NAMALWA (cell line): ENCODE measurements at regions not wholly inside any gene's neighbourhood (a gene's known extent, or its start where the extent isn't known, plus 50 kb on each side); places are given as distances from the start of the nearest gene placed in this dataset.
"Not testable (repeated sequence)": the region's sequence is repeated elsewhere in the genome, so short reads cannot be mapped to it uniquely, and the experiment has no call there.

Source experiments
- DNase-seq: peaks from one replicate; pipeline ENCODE4 v3.0.0-alpha.2; 2015; ENCODE audit warnings: low spot score

DNA sequence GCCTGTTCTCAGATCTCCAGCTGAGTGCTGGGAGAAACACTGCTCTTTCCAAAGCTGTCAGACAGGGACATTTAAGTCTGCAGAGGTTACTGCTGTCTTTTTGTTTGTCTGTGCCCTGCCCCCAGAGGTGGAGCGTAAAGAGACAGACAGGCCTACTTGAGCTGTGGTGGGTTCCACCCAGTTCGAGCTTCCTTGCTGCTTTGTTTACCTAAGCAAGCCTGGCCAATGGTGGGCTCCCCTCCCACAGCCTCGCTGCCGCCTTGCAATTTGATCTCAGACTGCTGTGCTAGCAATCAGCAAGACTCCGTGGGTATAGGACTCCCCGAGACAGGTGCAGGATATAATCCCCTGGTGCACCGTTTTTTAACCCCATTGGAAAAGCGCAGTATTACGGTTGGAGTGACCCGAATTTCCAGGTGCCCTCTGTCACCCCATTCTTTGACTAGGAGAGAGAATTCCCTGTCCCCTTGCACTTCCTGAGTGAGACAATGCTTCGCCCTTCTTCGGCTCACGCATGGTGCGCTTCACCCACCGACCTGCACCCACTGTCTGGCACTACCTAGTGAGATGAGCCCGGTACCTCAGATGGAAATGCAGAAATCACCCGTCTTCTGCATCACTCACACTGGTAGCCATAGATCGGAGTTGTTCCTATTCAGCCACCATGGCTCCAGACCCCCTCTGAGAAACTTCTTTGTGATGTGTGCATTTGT lies 650.3 kb upstream of the ALG10B start:
- no peak for DNase-seq

DNA sequence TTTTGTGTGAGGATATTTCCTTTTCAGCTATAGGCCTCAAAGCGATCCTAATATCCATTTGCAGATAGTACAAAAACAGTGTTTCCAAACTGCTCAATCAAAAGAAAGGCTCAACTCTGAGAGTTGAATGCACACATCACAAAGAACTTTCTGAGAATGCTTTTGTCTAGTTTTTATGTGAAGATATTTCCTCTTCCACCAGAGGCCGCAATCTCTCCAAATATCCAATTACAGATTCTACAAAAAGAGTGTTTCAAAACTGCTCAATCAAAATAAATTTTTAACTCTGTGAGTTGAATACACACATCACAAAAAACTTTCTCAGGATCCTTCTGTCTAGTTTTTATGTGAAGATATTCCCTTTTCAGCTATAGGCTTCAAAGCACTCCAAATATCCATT lies 648.0 kb upstream of the ALG10B start:
- not testable (repeated sequence) for DNase-seq

DNA sequence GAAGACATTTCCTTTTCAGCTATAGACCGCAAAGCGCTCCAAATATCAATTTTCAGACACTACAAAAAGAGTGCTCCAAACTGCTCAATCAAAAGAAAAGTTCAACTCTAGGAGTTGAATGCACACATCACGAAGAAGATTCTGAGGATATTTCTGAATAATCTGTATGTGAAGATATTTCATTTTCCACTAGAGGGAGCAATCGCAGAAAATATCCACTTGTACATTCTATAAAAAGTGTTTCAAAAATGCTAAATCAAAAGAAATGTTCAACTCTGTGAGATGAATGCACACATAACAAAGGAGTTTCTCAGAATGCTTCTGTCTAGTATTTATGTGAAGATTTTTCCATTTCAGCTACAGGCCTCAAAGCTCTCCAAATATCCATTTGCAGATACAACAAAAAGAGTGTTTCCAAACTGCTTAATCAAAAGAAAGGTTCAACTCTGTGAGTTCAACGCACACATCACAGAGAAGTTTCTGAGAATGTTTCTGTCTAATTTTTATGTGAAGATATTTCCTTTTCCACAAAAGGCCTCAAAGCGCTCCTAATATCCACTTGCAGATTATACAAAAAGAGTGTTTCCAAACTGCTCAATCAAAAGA lies 643.8 kb upstream of the ALG10B start:
- DNase-seq, result peak; percentile 45

DNA sequence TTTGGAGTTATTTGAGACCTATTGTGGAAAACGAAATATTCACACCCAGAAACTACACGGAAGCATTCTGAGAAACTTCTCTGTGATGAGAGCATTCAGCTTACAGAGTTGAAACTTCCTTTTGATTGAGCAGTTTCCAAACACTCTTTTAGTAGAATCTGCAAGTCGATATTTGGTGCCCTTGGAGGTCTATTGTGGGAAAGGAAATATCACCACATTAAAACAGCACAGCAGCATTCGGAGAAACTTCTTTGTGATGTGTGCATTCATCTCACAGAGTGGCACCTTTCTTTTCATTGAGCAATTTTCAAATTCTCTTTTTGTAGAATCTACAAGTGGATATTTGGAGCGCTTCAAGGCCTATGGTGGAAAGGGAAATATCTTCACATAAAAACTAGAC lies 595.7 kb upstream of the ALG10B start:
- DNase-seq, result no peak

DNA sequence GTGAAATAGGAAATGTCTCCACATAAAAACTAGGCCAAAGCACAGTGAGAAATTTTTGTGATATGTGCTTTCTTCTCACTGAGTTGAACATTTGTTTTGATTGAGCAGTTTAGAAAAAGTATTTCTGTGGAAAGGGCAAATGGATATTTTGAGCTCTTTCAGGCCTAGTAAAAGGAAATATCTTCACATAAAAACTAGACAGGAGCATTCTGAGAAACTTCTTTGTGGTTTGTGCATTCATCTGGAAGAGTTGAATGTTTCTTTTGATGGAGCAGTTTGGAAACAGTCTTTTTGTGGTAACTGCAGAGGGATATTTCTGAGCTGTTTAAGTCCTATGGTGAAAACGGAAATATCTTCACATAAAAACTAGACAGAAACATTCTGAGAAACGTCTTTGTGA lies 582.7 kb upstream of the ALG10B start:
- no peak for DNase-seq
